ENCODE measurements at regions not wholly inside any gene's neighbourhood (a gene's known extent, or its start where the extent isn't known, plus 50 kb on each side); places are given as distances from the start of the nearest gene placed in this dataset.
A peak's percentile ranks its signal among the peaks of the same experiment; 100 is the strongest.

DNA sequence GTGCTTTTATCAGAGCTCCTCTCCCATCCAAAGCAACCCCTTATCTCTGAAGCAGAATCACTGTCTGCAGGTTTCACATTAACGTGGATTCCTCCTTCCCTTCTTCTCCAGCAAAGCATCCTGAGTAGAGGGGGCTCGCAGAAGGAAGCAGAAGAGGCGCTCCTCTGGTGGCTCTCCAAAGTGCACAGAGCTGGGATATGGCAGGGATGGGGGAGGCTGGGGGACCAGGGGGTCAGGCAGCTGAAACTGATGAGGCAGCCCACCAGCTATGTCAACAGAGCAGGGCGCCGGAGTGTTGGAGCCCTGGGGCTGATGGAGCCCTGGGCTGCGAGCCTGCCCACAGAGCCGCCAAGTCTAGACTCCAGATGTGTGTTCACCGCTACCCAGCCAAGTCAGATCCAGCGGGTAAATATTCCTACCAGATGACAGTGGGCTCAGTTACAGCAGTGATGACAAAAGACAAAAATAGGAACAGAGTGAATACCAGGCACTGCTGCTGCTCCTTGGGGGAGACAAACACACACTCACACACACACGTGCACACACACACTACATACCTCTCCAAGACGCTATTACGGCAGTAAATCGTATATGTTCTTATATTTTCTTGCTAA lies 678.3 kb upstream of the ID2 start:
- TF ChIP-seq EP300 (IDR thresholded peaks at IDR 0.05) (no peak), POLR2A (IDR thresholded peaks at IDR 0.05; ENCODE audit: low read depth) (no peak), POLR2AphosphoS5 (IDR thresholded peaks at IDR 0.05) (peak in 1 of 2 donors; percentile 40)
- TF ChIP-seq, protein P1, sequence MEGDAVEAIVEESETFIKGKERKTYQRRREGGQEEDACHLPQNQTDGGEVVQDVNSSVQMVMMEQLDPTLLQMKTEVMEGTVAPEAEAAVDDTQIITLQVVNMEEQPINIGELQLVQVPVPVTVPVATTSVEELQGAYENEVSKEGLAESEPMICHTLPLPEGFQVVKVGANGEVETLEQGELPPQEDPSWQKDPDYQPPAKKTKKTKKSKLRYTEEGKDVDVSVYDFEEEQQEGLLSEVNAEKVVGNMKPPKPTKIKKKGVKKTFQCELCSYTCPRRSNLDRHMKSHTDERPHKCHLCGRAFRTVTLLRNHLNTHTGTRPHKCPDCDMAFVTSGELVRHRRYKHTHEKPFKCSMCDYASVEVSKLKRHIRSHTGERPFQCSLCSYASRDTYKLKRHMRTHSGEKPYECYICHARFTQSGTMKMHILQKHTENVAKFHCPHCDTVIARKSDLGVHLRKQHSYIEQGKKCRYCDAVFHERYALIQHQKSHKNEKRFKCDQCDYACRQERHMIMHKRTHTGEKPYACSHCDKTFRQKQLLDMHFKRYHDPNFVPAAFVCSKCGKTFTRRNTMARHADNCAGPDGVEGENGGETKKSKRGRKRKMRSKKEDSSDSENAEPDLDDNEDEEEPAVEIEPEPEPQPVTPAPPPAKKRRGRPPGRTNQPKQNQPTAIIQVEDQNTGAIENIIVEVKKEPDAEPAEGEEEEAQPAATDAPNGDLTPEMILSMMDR (IDR thresholded peaks at IDR 0.05) = no peak

Measured in esophagus muscularis mucosa (tissue), 4 donors.